ENCODE measurements at regions not wholly inside any gene's neighbourhood (a gene's known extent, or its start where the extent isn't known, plus 50 kb on each side); places are given as distances from the start of the nearest gene placed in this dataset.
"Not testable (repeated sequence)": the region's sequence is repeated elsewhere in the genome, so short reads cannot be mapped to it uniquely, and the experiment has no call there.

DNA sequence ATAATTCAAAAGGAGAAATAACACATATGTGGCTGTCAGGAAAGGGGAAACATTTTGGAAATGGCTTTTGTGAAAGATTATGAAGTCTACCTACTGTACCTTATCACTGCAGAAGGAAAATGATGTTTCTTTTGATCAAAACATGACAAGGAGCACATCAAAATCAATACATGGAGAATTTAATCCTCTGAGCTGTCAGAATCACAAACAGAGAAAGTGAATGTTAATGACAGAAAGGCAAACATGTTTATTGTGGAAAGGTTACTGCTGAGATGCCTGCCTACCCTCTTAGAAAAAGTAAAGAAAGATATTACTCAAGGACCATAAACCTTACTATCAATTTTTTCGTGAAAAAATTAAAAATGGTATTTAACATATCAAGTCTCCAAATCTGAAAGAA is 794.5 kb upstream of the GYPC start:
- DNase-seq (ENCODE audit: low read depth): no peak

DNA sequence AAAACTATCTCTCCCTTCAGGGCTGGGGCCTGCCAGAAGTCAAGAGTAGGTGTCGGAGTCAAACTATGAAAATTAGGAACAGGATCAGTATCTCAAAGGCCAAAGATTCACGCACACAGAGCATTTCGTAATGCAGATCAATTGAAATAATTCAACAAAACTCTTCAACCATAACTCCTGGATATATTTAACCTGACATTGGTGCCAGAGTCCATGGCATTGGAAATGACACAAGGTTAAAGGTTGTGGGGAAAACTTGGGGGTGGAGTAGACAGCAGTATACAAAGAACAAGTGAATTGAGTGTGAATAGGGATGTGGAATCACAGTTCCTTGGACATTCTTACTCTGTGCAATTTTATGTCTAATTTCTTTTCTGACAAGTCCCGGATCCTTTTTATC is 788.0 kb upstream of the GYPC start:
- no peak for DNase-seq (ENCODE audit: low read depth)

DNA sequence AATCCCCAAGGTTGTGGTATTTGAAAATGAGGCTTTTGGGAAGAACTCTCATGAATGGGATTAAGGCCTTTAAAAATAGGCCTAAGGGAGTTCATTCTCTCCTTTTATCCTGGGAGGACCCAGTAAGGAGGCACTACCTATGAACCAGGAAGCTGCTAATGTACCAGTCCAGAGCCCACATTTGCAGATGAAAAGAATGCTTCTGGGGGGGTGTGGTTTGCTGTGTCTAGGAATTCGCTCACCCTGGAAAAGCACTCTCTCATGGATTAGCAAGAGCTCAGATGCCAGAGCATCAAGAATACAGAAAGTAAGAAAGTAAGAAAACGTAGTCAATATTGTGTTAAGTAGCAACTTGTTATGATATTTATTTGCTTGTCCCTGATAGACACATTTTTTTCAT is 785.7 kb upstream of the GYPC start:
- no peak for DNase-seq (ENCODE audit: low read depth)

DNA sequence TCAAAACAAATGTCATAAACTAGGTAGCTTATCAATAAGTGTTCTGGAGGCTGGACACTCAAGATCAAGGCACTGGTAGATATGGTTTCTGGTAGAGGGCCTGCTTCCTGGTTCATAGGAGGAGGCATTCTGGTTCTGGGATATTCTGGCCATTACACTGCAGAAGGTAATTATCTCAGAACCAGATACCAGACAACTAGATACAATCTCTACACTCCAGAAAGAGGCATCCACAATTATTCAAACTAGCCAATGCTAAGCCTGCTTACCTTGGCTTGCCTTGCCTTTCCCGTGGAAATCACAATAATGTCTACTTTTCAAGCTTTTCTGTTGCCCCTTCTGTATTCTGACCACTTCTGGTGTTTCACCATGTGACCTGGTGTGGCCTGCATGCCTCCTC is 785.2 kb upstream of the GYPC start:
- no peak for DNase-seq (ENCODE audit: low read depth)

DNA sequence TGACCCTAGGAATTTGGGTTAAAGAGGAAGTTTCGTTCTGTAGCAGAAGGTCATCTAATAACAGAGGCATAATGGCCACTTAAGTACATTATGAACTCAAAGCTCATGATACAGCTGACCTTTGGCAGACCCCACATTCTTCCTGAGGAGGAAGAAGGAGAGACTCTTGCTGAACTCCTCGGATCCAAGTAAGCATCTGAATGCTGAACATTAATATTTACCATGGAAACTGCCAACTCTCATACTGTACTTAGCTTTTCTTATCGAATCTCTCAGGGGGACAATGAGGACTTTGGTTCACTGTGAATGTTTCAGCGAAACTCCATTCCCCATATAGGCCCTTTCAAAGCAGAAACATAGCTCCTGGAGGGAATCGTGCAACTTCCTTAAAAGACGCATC is 781.4 kb upstream of the GYPC start:
- no peak for DNase-seq (ENCODE audit: low read depth)

DNA sequence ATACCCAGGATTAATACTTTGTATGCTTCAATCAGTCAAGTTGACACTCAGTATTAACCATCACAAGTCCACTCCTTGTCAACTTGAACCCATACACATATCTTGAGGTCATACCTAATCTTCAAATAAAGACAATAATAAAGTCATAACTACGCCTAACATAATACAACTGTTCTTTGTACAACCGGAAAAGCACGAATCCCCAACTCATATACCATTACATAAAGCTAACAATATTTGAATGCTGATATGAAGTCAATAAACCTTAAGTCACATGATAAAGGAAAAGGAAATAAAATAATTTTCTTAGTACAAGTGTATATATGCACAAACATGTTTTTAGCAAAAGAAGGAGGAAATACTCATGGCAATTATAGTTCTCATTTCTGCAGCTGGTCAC is 770.6 kb upstream of the GYPC start:
- DNase-seq (ENCODE audit: low read depth): no peak

DNA sequence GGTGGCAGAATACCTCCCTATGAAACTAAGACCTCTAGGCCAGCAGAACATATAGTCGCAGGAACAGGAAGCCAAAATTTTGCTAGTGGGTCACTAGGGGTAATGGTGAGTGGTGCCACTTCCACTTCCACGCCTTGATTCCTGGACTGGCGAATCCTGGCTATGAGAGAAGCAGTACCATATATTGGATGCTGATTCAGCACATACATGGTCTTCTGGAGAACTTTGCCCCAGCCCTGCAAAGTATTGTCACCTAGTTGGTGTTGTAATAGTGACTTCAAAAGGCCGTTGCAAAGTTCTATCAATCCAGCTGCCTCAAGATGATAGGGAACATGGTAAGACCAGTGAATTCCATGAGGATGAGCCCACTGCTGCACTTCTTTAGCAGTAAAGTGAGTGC is 769.8 kb upstream of the GYPC start:
- no peak for DNase-seq (ENCODE audit: low read depth)

DNA sequence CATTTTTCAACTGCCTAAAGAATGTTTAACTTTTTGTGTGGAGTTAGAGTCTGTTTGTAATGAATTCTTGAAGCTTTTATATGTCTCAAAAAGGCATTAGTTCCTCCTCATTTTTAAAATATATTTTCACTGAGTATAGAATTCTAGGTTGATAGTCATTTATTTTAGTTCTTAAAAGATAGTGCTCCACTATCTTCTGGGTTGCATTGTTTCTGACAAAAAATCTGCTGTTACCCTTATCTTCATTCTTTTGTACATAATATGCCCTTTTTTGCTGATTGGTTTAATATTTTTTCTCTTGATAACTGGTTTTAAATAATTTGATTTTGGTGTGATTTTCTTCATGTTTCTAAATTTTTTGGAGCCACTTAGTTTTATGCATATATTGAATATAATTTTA is 754.7 kb upstream of the GYPC start:
- DNase-seq (ENCODE audit: low read depth): no peak

DNA sequence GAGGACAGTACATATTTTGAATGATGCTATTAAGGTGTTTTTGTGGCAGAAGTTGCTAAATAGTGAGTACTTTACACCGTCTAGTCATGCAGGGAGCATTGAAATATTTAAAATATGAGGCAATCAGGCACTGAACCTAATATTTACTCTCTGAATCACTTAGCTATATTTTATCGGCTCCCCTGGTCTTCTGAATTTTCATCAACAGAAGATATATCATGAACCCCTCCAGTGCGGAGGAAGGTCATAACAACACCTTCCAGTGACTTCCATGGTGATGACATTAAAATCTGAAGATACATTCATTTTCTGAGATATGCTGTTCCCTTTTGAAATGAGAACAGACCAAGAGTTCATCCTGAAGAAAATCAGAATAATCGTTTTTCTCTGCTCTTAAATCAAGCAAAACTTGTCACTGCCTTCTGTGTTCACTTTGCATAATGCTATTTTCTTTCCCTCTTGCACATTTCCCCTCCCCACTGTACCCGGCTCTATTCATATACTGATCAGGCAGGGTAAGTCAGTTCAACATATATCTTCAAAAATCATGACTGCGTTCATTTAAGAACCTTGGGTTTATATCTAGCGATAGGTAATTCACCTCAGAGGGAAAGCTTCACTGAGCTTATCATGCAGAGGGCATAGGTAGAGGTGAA is 729.9 kb upstream of the GYPC start:
- DNase-seq (ENCODE audit: low read depth): no peak

DNA sequence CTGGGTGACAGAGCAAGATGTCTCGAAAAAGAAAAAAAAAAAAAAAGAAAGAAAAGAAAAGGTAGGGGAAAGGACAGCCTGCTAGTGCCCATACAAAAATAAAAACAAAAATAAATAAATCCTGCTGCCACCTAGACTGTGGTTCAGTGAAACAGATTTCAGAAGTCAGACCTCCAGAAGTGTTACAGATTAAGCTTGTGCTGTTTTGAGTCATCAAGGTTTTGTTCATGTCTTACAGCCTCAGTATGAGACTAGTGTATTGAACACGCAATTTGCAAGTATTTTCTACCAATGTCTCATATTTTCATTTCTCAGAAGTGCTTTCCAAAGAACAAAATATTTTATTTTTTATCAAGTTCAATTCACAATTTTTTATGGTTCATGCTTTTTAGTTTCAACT is 720.4 kb upstream of the GYPC start:
- DNase-seq (ENCODE audit: low read depth): no peak

DNA sequence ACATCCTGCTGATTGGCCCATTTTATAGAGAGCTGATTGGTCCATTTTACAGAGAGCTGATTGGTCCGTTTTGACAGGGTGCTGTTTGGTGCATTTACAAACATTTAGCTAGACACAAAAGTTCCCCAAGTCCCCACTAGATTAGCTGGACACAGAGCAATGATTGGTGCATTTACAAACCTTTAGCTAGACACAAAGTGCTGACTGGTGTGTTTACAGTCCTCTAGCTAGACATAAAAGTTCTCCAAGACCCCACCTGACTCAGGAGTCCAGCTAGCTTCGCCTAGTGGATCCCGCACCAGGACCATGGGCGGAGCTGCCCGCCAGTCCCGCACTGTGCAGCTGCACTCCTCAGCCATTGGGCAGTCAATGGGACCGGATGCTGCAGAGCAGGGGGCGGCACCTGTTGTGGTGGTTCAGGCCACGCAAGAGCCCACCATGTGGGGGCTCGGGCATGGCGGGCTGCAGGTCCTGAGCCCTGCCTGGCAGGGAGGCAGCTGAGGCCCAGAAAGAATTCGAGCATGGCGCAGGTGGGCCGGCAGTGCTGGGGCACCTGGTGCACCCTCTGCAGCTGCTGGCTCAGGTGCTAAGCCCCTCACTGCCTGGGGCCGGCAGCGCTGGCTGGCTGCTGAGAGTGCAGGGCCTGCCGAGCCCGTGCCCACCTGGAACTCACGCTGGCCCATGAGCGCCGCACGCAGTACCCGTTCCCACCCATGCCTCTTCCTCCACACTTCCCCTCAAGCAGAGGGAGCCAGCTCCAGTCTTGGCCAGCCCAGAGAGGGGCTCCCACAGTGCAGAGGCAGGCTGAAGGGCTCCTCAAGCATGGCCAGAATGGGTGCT is 713.2 kb upstream of the GYPC start:
- no peak for DNase-seq (ENCODE audit: low read depth)

DNA sequence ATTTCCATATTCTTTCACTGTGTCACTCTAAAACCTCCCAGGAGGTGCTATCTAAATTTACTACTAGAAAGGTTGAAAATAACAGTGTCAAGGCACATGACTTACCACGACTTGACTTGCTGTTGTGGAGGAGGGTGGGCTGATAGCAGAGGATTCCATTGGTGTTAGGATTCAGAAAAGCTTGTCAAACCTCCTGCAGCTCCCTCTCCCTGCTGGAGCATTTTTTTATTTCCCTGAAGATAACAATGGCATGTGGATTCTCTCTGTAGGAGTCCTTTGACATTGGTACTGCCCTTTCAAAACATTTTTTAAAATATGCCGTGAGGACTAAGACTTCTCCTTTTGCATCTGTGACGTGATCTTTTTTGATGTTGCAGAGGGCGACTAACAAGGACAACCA is 696.9 kb upstream of the GYPC start:
- no peak for DNase-seq (ENCODE audit: low read depth)

DNA sequence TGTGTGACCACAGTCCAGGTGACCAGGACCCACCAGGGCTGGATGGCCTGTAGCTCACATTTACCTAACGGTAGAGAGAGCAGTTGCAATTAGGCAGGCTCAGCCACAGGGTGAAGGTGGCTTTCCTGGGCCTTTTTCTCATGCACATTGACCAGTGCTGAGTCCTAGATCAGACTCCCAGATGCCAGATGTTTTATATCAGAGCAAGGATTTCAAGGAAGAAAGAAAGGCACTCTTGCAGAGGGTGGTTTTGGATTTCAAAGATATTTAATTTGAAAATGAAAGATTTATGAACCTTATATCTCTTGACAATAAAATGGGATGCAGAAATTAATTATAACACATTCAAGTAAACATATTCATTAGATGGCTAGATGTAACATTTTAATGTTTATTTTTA is 694.2 kb upstream of the GYPC start:
- DNase-seq (ENCODE audit: low read depth): no peak

DNA sequence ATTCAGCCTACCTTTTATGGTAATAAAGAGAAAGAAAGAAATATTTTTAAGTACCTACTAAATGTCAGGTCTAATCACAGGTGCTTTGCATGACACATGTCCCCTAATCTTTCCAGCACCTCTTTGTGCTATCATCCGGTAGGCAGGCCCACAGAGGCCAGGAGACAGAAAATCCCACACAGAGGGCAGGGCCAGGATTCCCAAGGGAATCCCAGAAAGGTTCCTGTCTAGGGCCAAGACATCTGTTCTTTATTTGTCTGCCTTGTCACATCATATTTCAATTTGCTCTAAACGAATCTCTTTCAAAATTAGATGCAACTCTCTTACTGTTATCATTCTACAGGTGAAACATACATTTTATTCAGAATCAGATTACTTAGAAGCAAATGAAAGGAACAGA is 676.1 kb upstream of the GYPC start:
- DNase-seq (ENCODE audit: low read depth): no peak

DNA sequence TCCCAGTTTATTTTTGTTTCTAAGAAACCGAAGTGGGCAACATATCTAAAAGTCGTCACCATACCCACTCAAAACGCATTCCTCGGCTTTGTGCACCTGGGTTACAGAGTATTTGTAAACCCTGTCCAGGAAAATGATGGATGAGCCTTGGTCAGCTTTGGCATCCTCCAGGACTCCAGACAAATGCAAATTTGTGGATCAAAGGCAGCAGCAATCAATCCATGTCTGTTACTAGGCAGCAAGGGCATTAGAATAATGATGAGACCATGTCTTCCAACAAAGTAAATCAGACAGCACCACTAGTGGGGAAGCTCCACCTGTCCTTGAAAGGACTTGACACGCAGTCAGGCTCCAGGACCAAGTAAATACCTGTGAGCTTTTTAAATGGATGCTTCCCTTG is 672.6 kb upstream of the GYPC start:
- no peak for DNase-seq (ENCODE audit: low read depth)

DNA sequence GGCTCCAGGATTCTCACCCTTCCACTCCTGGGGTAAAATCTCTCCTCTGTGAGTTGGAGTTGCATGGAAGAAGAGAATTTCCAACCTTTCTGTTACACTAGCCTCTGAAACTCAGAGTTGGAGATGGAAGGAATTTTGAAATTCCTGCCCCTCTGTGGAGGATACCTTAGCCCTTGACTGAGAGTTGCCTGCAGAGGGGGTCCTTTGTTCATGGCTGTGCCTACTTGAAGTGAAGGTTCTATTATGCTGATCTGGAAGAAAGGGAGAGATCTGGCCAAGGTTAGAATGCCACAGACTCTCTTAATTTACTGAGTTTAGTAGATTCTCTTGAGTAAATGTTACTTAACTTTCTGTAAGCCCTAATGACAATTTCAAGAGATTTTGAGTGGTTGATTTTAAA is 626.6 kb upstream of the GYPC start:
- DNase-seq (ENCODE audit: low read depth): no peak

DNA sequence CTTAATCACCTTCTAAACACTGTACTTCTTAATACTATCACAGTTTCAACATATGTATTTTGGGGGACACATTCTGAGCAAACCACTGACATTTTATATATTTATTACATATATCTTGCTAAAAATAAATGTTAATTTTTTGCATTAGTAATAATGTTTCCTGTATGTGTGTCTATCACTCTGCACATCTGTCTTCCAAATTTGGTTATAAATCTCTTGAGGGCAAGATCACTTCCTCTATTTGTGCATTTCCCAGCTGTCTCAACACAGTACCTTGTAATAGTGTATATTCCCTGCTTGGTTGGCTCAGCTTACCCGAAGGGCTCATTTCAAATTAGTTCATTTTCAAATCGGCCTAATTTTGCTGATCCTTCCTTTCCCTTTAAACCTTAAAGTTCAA is 617.1 kb upstream of the GYPC start:
- no peak for DNase-seq (ENCODE audit: low read depth)

DNA sequence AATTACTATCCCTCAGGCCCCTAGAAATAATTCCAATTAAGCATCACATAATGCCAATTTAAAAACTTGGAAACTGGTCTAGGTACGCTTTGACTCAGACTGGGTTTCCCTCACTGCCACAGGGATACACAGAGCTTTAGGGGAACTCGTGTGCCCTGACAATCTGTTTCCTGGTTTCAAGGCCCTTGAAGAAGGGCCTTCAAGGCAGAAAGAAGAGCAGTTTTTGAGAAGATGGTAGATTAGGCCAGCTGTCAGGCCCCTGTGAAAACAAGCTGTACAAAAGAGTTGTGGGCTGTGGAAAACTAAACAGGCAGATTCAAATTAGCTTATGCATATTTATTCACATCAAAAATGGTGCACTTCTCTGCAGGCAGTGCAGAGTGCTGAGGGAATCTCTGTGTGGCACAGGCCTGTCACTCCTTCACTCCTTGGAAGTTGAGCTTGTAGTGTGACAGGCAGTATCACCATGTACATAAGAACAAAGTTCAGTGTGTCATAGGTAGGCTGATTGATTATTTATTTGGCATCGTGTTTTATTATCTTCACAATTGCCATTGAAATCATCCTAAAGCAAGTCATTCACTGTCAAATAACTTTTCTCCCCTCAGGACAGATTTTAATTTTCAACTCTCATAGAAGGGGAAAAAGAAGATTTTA is 614.4 kb upstream of the GYPC start:
- DNase-seq (ENCODE audit: low read depth): no peak

DNA sequence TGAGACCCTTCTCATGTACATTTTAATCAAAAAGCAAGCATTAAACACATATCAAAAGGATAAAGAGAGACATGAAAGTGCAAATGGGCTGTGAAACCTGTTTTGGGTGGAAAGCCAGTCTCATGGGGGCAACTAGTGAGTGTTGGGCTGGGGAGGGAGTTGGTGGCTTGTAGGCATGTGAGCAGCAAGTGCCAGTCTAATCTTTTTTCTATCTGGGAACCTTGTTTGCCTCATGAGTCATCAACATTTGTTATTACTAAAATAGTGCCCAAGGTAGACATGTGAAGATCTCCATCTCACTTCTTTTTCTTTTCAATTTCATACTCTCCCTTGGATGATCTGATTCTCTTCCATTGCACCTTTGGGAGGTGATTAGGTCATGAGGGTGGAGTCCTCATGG is 613.9 kb upstream of the GYPC start:
- DNase-seq (ENCODE audit: low read depth): no peak

DNA sequence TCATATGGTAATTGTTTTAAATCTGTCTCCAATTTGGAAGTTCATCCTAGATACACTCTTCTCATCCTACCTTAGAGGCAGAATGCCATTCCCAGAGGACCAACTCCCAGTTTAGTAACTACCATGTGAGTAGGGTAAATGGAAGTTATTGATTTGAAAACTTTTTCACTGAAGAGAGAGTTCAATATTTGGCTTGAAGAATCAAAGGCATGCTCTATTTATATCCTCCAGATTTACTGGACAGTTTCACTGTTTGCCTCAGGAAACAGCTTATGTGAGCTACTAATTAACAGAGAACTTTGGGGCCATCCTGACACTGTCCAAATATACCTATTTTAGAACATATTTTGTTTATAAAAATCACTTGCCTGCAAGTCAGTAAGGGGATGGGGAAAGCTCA is 607.2 kb upstream of the GYPC start:
- no peak for DNase-seq (ENCODE audit: low read depth)

DNA sequence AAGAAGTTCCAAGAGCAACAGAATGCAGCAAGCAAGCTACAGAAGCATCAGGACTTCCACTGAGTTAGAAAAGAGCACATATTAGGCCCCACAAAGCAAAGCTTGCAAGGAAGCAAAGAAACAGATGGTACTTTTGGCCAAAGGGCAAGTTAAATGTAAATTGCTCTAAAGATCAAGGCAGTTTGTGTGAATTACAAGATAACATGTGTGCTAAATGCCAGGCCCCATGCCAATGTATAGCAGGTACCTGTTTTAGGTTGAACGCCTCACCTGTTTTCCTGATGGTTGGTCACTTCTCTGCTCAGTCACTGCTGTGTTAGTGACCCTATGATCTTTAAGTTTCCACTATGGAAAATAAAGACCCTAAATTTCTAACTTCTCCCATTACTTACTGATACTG is 606.5 kb upstream of the GYPC start:
- DNase-seq (ENCODE audit: low read depth): no peak

DNA sequence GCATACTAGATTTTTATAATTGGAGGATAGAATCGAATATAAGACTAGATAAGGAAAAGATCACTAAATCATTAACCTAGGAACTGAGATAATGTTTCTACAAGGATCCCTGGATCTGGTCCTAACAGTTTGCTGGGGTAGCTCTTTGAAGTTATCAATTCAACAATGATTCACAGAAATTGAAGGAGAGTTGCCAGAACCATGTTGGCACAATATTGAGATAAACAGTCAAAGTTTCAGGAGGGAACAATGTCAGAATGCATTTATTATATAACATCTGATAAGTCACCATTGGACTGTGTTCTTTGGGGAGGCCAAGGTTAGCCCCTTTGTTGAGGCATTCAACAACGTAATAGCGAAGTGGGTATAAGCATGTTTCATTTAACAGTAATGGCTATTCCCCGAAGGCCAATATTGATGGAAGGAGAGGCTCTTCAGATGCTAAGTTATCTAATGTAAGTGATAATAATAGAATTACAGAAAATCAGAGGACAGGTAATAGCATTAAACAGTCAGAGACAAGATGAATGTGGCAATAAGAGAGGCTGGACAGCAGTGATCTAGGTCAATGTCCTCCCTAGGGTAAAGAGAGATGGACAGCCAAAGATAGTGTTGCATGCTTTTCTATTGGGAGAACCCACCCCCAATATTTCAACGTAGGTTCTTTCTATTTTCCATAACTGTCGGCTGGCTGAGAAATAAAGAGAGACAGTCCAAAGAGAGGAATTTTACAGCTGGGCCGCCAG is 604.8 kb upstream of the GYPC start:
- no peak for DNase-seq (ENCODE audit: low read depth)

DNA sequence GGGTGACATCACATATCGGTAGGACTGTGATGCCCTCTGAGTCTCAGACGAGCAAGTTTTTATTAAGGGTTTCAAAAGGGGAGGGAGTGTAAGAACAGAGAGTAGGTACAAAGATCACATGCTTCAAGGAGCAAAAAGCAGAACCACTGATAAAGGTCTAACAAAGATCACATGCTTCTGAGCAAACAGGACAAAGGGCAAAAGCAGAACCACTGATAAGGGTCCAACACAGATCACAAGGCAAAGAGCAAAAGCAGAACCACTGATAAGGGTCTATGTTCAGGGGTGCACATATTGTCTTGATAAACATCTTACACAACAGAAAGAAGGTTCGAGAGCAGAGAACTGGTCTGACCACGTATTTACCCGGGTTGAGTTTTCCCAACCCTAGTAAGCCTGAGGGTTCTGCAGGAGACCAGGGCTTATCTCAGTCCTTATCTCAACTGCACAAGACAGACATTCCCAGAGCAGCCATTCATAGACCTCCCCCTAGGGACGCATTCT is 604.2 kb upstream of the GYPC start:
- not testable (repeated sequence) for DNase-seq (ENCODE audit: low read depth)

Data from activated T-cell treated with anti-CD3 and anti-CD28 coated beads for 24 hours (primary cell).